ENCODE measurements at regions not wholly inside any gene's neighbourhood (a gene's known extent, or its start where the extent isn't known, plus 50 kb on each side); places are given as distances from the start of the nearest gene placed in this dataset.
"Not testable (repeated sequence)": the region's sequence is repeated elsewhere in the genome, so short reads cannot be mapped to it uniquely, and the experiment has no call there.

DNA sequence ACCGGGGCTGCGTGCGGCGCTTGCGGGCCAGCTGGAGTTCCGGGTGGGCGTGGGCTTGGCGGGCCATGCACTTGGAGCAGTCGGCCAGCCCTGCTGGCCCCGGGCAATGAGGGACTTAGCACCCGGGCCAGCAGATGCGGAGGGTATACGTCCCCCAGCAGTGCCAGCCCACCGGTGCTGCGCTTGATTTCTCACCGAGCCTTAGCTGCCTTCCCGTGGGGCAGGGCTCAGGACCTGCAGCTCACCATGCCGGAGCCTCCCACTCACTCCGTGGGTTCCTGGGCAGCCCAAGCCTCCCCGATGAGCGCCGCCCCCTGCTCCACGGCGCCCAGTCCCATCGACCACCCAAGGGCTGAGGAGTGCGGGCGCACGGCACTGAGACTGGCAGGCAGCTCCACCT lies 51.4 kb upstream of the INPP4B start:
- 76 to 84% methylated on average over 10 to 19 of the region's 28 CpGs for WGBS, 2 donors
- H3K9me3 ChIP-seq; H3K4me1 ChIP-seq; intact Hi-C loops (cut with DNase I; ENCODE audit: low total_unique reads); H3K4me3 ChIP-seq; H3K36me3 ChIP-seq (ENCODE audit: low read depth, missing control alignments); DNase-seq; H3K27me3 ChIP-seq; H3K27ac ChIP-seq: not testable (repeated sequence)

DNA sequence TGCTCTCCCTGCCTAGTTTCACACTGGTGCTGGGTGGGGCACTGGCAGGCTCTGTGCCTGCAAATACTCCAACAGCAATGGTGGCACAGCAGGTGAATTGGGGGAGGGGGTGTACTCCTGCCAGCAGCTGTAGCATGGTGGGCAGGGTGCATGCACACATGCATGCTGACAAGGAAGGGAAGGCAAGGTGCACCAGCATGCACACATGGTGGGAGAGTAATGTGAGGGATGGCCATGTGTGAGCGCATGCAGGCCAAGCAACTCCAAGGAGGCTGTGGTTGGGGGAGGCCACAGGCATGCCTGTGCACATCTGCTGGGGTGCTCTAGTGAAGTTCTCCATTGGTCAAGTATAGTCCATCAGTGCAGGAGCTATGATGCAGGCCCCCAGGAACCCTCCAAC lies 54.5 kb upstream of the INPP4B start:
- Histone ChIP-seq H3K4me1 (no peaks in the 10 kb centered on the region), H3K4me3 (no peak overlapping the region), H3K9me3 (no peaks in the 10 kb centered on the region), H3K27ac (no peak overlapping the region), H3K36me3 (ENCODE audit: low read depth, missing control alignments) (no peaks in the 10 kb centered on the region), H3K27me3 (no peaks in the 10 kb centered on the region)
- intact Hi-C loops (cut with DNase I; ENCODE audit: low total_unique reads): no loop called here
- TF ChIP-seq, protein P1, sequence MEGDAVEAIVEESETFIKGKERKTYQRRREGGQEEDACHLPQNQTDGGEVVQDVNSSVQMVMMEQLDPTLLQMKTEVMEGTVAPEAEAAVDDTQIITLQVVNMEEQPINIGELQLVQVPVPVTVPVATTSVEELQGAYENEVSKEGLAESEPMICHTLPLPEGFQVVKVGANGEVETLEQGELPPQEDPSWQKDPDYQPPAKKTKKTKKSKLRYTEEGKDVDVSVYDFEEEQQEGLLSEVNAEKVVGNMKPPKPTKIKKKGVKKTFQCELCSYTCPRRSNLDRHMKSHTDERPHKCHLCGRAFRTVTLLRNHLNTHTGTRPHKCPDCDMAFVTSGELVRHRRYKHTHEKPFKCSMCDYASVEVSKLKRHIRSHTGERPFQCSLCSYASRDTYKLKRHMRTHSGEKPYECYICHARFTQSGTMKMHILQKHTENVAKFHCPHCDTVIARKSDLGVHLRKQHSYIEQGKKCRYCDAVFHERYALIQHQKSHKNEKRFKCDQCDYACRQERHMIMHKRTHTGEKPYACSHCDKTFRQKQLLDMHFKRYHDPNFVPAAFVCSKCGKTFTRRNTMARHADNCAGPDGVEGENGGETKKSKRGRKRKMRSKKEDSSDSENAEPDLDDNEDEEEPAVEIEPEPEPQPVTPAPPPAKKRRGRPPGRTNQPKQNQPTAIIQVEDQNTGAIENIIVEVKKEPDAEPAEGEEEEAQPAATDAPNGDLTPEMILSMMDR (IDR thresholded peaks at IDR 0.05): no peak
- no peak for TF ChIP-seq POLR2A (IDR thresholded peaks at IDR 0.05)
- no peak for DNase-seq
- 78 to 100% methylated on average over 1 of the region's 1 CpG for WGBS, 2 donors

DNA sequence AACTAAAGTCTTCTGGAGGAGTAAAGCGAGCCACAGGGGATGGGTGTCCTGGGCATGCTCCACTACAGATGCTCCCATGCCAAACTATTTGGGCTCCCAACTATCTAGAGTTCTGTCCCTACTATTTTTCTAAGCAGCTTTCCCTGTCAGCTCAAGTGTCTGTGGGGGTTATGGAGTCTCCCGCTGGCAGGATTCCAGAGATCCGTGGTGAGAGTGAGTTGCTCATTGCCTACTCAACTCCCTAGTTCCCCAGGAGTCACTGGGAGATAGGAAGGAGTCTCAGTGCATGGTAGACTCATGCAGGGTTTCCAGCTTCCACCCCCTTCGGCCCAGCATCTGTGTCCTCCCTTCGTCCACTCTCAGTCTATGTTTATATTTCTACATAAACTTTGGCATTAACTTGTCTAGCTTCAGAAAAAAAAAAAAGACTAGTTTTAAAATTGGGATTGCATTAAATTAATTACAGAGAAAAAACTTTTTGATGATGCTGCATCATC lies 55.1 kb upstream of the INPP4B start:
- Histone ChIP-seq H3K9me3 (no peaks in the 10 kb centered on the region), H3K4me1 (no peaks in the 10 kb centered on the region), H3K27me3 (no peaks in the 10 kb centered on the region), H3K36me3 (ENCODE audit: low read depth, missing control alignments) (no peaks in the 10 kb centered on the region), H3K4me3 (no peak overlapping the region), H3K27ac (no peak overlapping the region)
- intact Hi-C loops (cut with DNase I; ENCODE audit: low total_unique reads): no loop called here
- no peak for TF ChIP-seq POLR2A (IDR thresholded peaks at IDR 0.05)
- 74 to 78% methylated on average over 5 of the region's 5 CpGs for WGBS, 2 donors
- no peak for DNase-seq

DNA sequence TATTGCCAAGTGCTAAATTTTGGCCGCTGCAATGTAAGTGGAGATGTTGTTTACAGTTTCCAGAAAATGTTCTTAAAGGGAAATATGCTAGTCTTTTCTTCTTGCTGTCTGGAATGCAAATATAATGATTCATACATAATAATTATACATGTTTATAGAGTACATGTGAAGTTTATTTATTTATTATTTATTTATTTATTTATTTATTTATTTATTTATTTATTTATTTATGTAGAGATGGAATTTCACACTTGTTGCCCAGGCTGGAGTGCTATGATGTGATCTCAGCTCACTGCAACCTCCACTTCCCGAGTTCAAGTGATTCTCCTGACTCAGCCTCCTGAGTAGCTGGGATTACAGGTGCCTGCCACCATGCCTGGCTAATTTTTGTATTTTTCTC lies 57.5 kb upstream of the INPP4B start:
- intact Hi-C loops (cut with DNase I; ENCODE audit: low total_unique reads); H3K36me3 ChIP-seq (ENCODE audit: low read depth, missing control alignments); H3K4me1 ChIP-seq; H3K4me3 ChIP-seq; H3K27me3 ChIP-seq; DNase-seq; H3K27ac ChIP-seq; H3K9me3 ChIP-seq: not testable (repeated sequence)
- WGBS, 2 donors: 76 to 83% methylated on average over 2 of the region's 2 CpGs

DNA sequence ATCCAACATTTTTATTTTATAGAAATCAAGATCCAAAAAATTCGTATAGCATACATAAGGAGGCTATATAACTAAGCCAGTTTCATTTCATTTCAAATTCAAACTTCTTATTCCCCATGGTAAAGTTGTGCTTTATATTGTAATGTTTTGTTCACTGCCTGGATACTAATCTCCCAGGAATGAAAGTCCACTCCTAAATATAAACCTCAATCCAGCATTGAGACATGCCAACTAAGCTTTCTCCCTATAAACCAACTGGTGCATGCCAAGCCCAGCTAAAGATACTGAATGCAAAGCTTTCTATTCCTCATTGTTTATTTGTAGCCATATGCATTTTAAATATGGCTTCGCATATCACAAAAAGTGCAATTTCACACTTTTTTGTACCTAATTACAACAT lies 63.8 kb upstream of the INPP4B start:
- WGBS, 2 donors: 91 to 93% methylated on average over 2 of the region's 2 CpGs
- no peak for DNase-seq
- Histone ChIP-seq H3K27ac (no peak overlapping the region), H3K27me3 (no peaks in the 10 kb centered on the region), H3K9me3 (no peaks in the 10 kb centered on the region), H3K4me3 (no peak overlapping the region), H3K36me3 (ENCODE audit: low read depth, missing control alignments) (no peaks in the 10 kb centered on the region), H3K4me1 (no peaks in the 10 kb centered on the region)
- TF ChIP-seq, protein P1 (IDR thresholded peaks at IDR 0.05): no peak
- no peak for TF ChIP-seq POLR2A (IDR thresholded peaks at IDR 0.05)
- intact Hi-C loops (cut with DNase I; ENCODE audit: low total_unique reads): no loop called here

DNA sequence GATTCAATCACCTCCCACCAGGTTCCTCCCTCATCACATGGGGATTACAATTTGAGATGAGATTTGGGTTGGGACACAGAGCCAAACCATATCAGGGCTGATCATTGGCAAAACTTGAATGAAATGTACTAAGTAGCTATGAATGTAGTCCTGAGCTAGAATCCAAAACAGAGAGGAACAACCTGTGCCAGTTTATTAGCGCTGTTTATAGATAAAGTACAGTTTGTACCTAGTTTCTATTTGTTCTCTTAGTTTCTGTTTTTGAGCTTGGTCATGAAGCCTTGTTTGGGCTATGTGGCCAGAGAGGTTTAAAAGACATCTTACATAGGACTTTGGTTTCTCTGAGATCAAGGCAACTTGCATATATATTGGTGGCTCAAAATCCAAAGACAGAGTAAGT lies 66.9 kb upstream of the INPP4B start:
- H3K27me3 ChIP-seq: no peaks in the 10 kb centered on the region
- no peaks in the 10 kb centered on the region for H3K4me1 ChIP-seq
- no peak for TF ChIP-seq POLR2A (IDR thresholded peaks at IDR 0.05)
- TF ChIP-seq, protein P1 (IDR thresholded peaks at IDR 0.05): no peak
- DNase-seq: no peak
- WGBS, 2 donors: 30 to 45% methylated on average over 1 of the region's 1 CpG
- H3K36me3 ChIP-seq (ENCODE audit: low read depth, missing control alignments): no peaks in the 10 kb centered on the region
- H3K27ac ChIP-seq: peak overlapping the region in 1 of 2 donors; percentile 70
- intact Hi-C loops (cut with DNase I; ENCODE audit: low total_unique reads): no loop called here
- no peaks in the 10 kb centered on the region for H3K9me3 ChIP-seq
- no peak overlapping the region for H3K4me3 ChIP-seq
